IPS-20b (cell line): ENCODE measurements at regions not wholly inside any gene's neighbourhood (a gene's known extent, or its start where the extent isn't known, plus 50 kb on each side); places are given as distances from the start of the nearest gene placed in this dataset.

Experiments
- H3K27ac ChIP-seq: one replicate; pipeline ENCODE4 v1.5.1; 2013; ENCODE audit warnings: low read length
- H3K27me3 ChIP-seq: 2 replicates; pipeline ENCODE4 v1.6.1; 2013; ENCODE audit warnings: mild to moderate bottlenecking, low read length, inconsistent platforms; ENCODE audit not compliant: insufficient read depth
- H3K36me3 ChIP-seq: 2 replicates; pipeline ENCODE4 v1.6.1; 2013; ENCODE audit warnings: low read depth, mild to moderate bottlenecking, inconsistent platforms, low read length, moderate library complexity; ENCODE audit not compliant: insufficient read depth
- H3K4me1 ChIP-seq: 2 replicates; pipeline ENCODE4 v1.6.1; 2013; ENCODE audit warnings: mild to moderate bottlenecking, control low read depth, inconsistent platforms, low read length, moderate library complexity; ENCODE audit not compliant: insufficient read depth
- H3K4me3 ChIP-seq: 2 replicates; pipeline ENCODE4 v1.5.1; 2013; ENCODE audit warnings: mild to moderate bottlenecking, low read length, inconsistent platforms
- H3K9ac ChIP-seq: 2 replicates; pipeline ENCODE4 v1.6.1; 2013; ENCODE audit warnings: low read depth, mild to moderate bottlenecking, inconsistent platforms, low read length, moderate library complexity
- H3K9me3 ChIP-seq: 2 replicates; pipeline ENCODE4 v1.6.1; 2013; ENCODE audit warnings: mild to moderate bottlenecking, low read depth, low read length, inconsistent platforms; ENCODE audit not compliant: insufficient read depth

- Histone ChIP-seq H3K36me3 (no peaks in the 10 kb centered on the region), H3K27me3 (no peaks in the 10 kb centered on the region), H3K4me3 (no peak overlapping the region), H3K27ac (no peak overlapping the region), H3K9ac (no peak overlapping the region), H3K4me1 (no peaks in the 10 kb centered on the region), H3K9me3 (no peaks in the 10 kb centered on the region)
These were observed 263.0 kb upstream of the UBASH3B start for GRCh38 chr11:122392508-122392907.

GRCh38 chr11:122391049-122391448 lies 264.5 kb upstream of the UBASH3B start:
- H3K27ac ChIP-seq = no peak overlapping the region
- H3K27me3 ChIP-seq = no peaks in the 10 kb centered on the region
- H3K9ac ChIP-seq = no peak overlapping the region
- H3K4me1 ChIP-seq = no peaks in the 10 kb centered on the region
- H3K36me3 ChIP-seq = no peaks in the 10 kb centered on the region
- H3K9me3 ChIP-seq = no peaks in the 10 kb centered on the region
- H3K4me3 ChIP-seq = no peak overlapping the region

DNA sequence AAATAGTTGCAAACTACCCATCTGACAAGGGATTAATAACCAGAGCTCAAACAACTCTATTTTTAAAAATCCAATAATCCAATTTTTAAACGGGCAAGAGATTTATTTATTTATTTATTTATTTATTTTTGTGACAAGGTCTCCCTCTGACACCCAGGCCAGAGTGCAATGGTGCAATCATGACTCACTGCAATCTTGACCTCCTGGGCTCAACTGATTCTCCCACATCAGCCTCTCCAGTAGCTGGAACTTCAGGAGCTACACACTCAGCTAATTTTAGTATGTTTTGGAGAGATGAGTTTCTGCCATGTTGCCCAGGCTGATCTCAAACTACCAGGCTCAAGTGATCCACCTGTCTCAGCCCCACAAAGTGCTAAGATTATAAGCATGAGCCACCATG lies 267.2 kb upstream of the BLID start:
- no peak overlapping the region for H3K9ac ChIP-seq
- H3K4me3 ChIP-seq = no peak overlapping the region
- H3K27me3 ChIP-seq = no peaks in the 10 kb centered on the region
- no peaks in the 10 kb centered on the region for H3K36me3 ChIP-seq
- H3K27ac ChIP-seq = no peak overlapping the region
- H3K4me1 ChIP-seq = no peaks in the 10 kb centered on the region
- no peaks in the 10 kb centered on the region for H3K9me3 ChIP-seq

GRCh38 chr11:122375687-122376399 lies 259.8 kb upstream of the BLID start:
- no peak overlapping the region for H3K27ac ChIP-seq
- no peak overlapping the region for H3K4me3 ChIP-seq
- H3K9me3 ChIP-seq = no peaks in the 10 kb centered on the region
- H3K9ac ChIP-seq = no peak overlapping the region
- no peaks in the 10 kb centered on the region for H3K4me1 ChIP-seq
- H3K27me3 ChIP-seq = no peaks in the 10 kb centered on the region
- H3K36me3 ChIP-seq = no peaks in the 10 kb centered on the region

GRCh38 chr11:122368796-122369195 lies 252.8 kb upstream of the BLID start:
- no peak overlapping the region for H3K4me3 ChIP-seq
- no peaks in the 10 kb centered on the region for H3K9me3 ChIP-seq
- H3K4me1 ChIP-seq = peaks cover 3% of the 10 kb centered on the region; the same call in 1 of the 2 replicates
- H3K27ac ChIP-seq = no peak overlapping the region
- no peak overlapping the region for H3K9ac ChIP-seq
- H3K36me3 ChIP-seq = no peaks in the 10 kb centered on the region
- H3K27me3 ChIP-seq = no peaks in the 10 kb centered on the region

GRCh38 chr11:122367809-122368231 lies 251.8 kb upstream of the BLID start:
- peaks cover 3% of the 10 kb centered on the region; the same call in 1 of the 2 replicates for H3K4me1 ChIP-seq
- no peaks in the 10 kb centered on the region for H3K36me3 ChIP-seq
- no peaks in the 10 kb centered on the region for H3K27me3 ChIP-seq
- H3K9ac ChIP-seq = no peak overlapping the region
- no peak overlapping the region for H3K27ac ChIP-seq
- no peak overlapping the region for H3K4me3 ChIP-seq
- no peaks in the 10 kb centered on the region for H3K9me3 ChIP-seq

- Histone ChIP-seq H3K4me3 (no peak overlapping the region; the same call in 1 of the 2 replicates), H3K9ac (no peak overlapping the region), H3K4me1 (peaks cover 3% of the 10 kb centered on the region; the same call in 1 of the 2 replicates), H3K27ac (no peak overlapping the region), H3K27me3 (no peaks in the 10 kb centered on the region), H3K36me3 (no peaks in the 10 kb centered on the region), H3K9me3 (0 out of 2 replicates have a peak, but pooled peaks cover 4% of the 10 kb centered on the region)
These were observed 249.8 kb upstream of the BLID start for GRCh38 chr11:122365610-122366360.

DNA sequence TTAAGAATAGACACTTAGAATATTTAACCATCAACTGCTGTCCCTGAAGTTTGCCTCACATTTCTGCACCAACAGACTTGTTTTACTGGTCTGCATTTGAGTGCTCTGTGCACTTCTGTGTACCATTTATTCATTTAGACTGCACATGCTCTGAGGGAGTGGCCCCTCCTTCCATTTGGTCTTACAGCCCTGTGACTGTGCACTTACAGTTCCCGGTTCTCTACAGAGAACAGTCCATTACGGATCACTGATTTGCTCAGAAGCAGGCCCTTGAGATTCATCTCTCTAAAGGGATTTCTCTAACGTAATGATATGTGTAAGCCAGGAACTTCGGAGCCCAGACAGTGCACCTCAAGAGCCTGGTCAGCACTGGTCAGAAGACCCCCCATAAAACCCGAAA lies 247.3 kb upstream of the BLID start:
- Histone ChIP-seq H3K9ac (no peak overlapping the region), H3K4me3 (no peak overlapping the region), H3K9me3 (peaks cover 8% of the 10 kb centered on the region; the same call in 1 of the 2 replicates), H3K27ac (no peak overlapping the region), H3K4me1 (peaks cover 3% of the 10 kb centered on the region; the same call in 1 of the 2 replicates), H3K27me3 (no peaks in the 10 kb centered on the region), H3K36me3 (no peaks in the 10 kb centered on the region)

DNA sequence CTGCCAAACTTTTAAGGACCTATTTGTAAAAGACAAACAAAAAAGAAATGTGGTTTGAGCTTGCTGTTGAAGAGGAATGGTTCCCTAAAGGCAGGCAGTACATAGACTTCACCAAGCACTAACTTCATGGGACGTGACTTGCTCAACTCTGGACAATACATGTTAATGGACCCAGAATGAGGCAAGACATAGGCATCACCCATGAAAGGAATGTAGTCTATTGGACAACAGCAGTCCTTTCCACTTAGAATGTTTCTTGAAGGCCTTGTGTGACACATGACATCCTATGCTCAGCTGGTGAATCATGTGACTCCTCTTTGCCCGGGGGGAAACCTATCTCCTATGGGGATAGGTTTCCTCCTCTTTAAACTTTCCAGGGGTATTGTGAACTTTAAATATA lies 246.4 kb upstream of the BLID start:
- Histone ChIP-seq H3K27ac (no peak overlapping the region), H3K36me3 (no peaks in the 10 kb centered on the region), H3K4me3 (no peak overlapping the region), H3K9me3 (peaks cover 8% of the 10 kb centered on the region; the same call in 1 of the 2 replicates), H3K9ac (no peak overlapping the region), H3K27me3 (no peaks in the 10 kb centered on the region), H3K4me1 (peaks cover 3% of the 10 kb centered on the region; the same call in 1 of the 2 replicates)

DNA sequence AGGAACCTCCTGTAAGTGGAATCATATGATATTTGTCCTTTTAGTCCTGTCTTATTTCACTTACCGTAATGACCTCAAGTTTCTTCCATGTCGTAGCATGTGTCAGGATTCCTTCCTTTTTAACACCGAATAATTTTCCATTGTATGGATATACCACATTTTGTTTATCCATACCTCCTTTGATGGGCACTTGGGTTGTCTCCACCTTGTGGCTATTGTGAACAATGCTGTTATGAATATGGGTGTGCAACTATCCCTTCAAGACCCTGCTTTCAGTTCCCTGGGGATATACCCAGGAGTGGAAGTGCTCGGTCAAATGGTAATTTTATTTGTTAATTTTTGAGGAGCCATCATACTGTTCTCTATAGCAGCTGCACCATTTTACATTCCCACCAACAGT lies 244.9 kb upstream of the BLID start:
- H3K4me3 ChIP-seq = no peak overlapping the region
- H3K4me1 ChIP-seq = no peaks in the 10 kb centered on the region; the same call in 1 of the 2 replicates
- no peaks in the 10 kb centered on the region for H3K36me3 ChIP-seq

DNA sequence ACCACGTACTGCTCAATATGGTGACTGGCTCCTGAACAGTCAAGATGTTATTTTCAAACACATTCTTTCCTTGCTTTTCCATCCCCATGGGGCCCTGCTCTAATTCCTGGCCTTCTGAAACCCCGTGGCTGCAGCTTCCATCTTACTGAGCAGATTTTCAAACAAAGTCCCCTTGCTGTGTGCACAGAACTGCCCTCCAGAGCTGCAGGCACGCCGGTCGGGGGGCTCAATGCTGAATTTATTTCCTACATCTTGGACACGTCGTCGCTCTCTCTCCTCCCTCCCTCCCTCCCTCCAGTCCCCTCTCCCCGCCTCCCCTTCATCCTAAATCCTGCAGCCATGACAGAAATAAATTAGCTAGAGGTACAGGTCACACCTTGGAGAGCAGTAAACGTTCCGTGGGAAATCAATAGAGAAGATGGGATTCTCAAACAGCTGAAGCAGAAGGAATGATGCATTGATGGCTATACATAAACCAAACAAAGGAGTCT lies 243.1 kb upstream of the BLID start:
- no peaks in the 10 kb centered on the region for H3K36me3 ChIP-seq
- H3K9me3 ChIP-seq = peaks cover 8% of the 10 kb centered on the region; the same call in 1 of the 2 replicates
- H3K9ac ChIP-seq = no peak overlapping the region
- no peak overlapping the region for H3K4me3 ChIP-seq
- no peak overlapping the region for H3K27ac ChIP-seq
- H3K4me1 ChIP-seq = no peaks in the 10 kb centered on the region
- no peaks in the 10 kb centered on the region for H3K27me3 ChIP-seq

More for the DNA sequence above, 244.9 kb upstream of the BLID start:
- no peaks in the 10 kb centered on the region for H3K27me3 ChIP-seq
- no peak overlapping the region for H3K27ac ChIP-seq
- peaks cover 8% of the 10 kb centered on the region; the same call in 1 of the 2 replicates for H3K9me3 ChIP-seq
- H3K9ac ChIP-seq = no peak overlapping the region
